ENCODE measurements at regions not wholly inside any gene's neighbourhood (a gene's known extent, or its start where the extent isn't known, plus 50 kb on each side); places are given as distances from the start of the nearest gene placed in this dataset.
"Not testable (repeated sequence)": the region's sequence is repeated elsewhere in the genome, so short reads cannot be mapped to it uniquely, and the experiment has no call there.

- no peak for DNase-seq
Measured at GRCh38 chr3:109678600-109678999, 341.3 kb upstream of the DPPA4 start.

GRCh38 chr3:109679664-109680063 is 342.3 kb upstream of the DPPA4 start:
- no peak for DNase-seq

- no peak for DNase-seq
Measured at GRCh38 chr3:109683746-109684145, 346.4 kb upstream of the DPPA4 start.

GRCh38 chr3:109685084-109686079 is 348.0 kb upstream of the DPPA4 start:
- no peak for DNase-seq

GRCh38 chr3:109687626-109688025 is 350.3 kb upstream of the DPPA4 start:
- DNase-seq, result no peak

GRCh38 chr3:109696932-109697331 is 359.6 kb upstream of the DPPA4 start:
- no peak for DNase-seq

- no peak for DNase-seq
Measured at GRCh38 chr3:109702252-109702651, 364.9 kb upstream of the DPPA4 start.

GRCh38 chr3:109702976-109703375 is 365.6 kb upstream of the DPPA4 start:
- DNase-seq, result no peak

- not testable (repeated sequence) for DNase-seq
Measured at GRCh38 chr3:109705133-109705532, 367.8 kb upstream of the DPPA4 start.

- DNase-seq, result no peak
Measured at GRCh38 chr3:109707617-109708016, 370.3 kb upstream of the DPPA4 start.

GRCh38 chr3:109713288-109713687 is 375.9 kb upstream of the DPPA4 start:
- DNase-seq, result no peak

GRCh38 chr3:109715707-109716106 is 378.4 kb upstream of the DPPA4 start:
- DNase-seq, result no peak

GRCh38 chr3:109718850-109719249 is 381.5 kb upstream of the DPPA4 start:
- DNase-seq, result no peak

GRCh38 chr3:109728861-109729494 is 391.6 kb upstream of the DPPA4 start:
- no peak for DNase-seq

GRCh38 chr3:109731639-109732473 is 394.5 kb upstream of the DPPA4 start:
- DNase-seq, result peak; percentile 6

- DNase-seq, result no peak
Measured at GRCh38 chr3:109743981-109744380, 406.6 kb upstream of the DPPA4 start.

- no peak for DNase-seq
Measured at GRCh38 chr3:109772520-109772919, 435.2 kb upstream of the DPPA4 start.

GRCh38 chr3:109774108-109774507 is 436.8 kb upstream of the DPPA4 start:
- no peak for DNase-seq

- DNase-seq, result no peak
Measured at GRCh38 chr3:109784285-109784684, 446.9 kb upstream of the DPPA4 start.

GRCh38 chr3:109784852-109785631 is 447.7 kb upstream of the DPPA4 start:
- no peak for DNase-seq

- DNase-seq, result no peak
Measured at GRCh38 chr3:109803274-109803673, 465.9 kb upstream of the DPPA4 start.

GRCh38 chr3:109804697-109805096 is 467.4 kb upstream of the DPPA4 start:
- no peak for DNase-seq

All from NCI-H345 (cell line).